NCI-H446 treated with DMSO at 0.1 percent for 48 hours (cell line): ENCODE measurements at regions not wholly inside any gene's neighbourhood (a gene's known extent, or its start where the extent isn't known, plus 50 kb on each side); places are given as distances from the start of the nearest gene placed in this dataset.
"Not testable (repeated sequence)": the region's sequence is repeated elsewhere in the genome, so short reads cannot be mapped to it uniquely, and the experiment has no call there.

Source experiments
- DNase-seq: peaks from one replicate; lab custom pipeline; 2025; lab: John Stamatoyannopoulos, UW

GRCh38 chr3:193905541-193906396 lies 230.2 kb upstream of the HES1 start:
- DNase-seq = no peak

GRCh38 chr3:193906849-193907410 lies 229.0 kb upstream of the HES1 start:
- DNase-seq = no peak

- no peak for DNase-seq
These were observed 227.7 kb upstream of the HES1 start for GRCh38 chr3:193908181-193908744.

GRCh38 chr3:193909387-193909786 lies 226.6 kb upstream of the HES1 start:
- no peak for DNase-seq

GRCh38 chr3:193910310-193910709 lies 225.6 kb upstream of the HES1 start:
- no peak for DNase-seq

- no peak for DNase-seq
These were observed 224.8 kb upstream of the HES1 start for GRCh38 chr3:193910886-193911738.

- DNase-seq = no peak
These were observed 224.1 kb upstream of the HES1 start for GRCh38 chr3:193911784-193912340.

GRCh38 chr3:193912621-193913178 lies 223.2 kb upstream of the HES1 start:
- no peak for DNase-seq

GRCh38 chr3:193914602-193915001 lies 221.3 kb upstream of the HES1 start:
- no peak for DNase-seq

GRCh38 chr3:193915099-193915498 lies 220.8 kb upstream of the HES1 start:
- DNase-seq = no peak

GRCh38 chr3:193915613-193916012 lies 220.3 kb upstream of the HES1 start:
- DNase-seq = no peak

GRCh38 chr3:193917158-193917557 lies 218.8 kb upstream of the HES1 start:
- DNase-seq = no peak

GRCh38 chr3:193921465-193921864 lies 214.5 kb upstream of the HES1 start:
- DNase-seq = no peak

- DNase-seq = no peak
These were observed 213.7 kb upstream of the HES1 start for GRCh38 chr3:193922034-193922774.

GRCh38 chr3:193923958-193924357 lies 212.0 kb upstream of the HES1 start:
- not testable (repeated sequence) for DNase-seq

GRCh38 chr3:193926071-193926470 lies 209.9 kb upstream of the HES1 start:
- not testable (repeated sequence) for DNase-seq

- not testable (repeated sequence) for DNase-seq
These were observed 208.3 kb upstream of the HES1 start for GRCh38 chr3:193927413-193928206.

GRCh38 chr3:193928354-193929209 lies 207.4 kb upstream of the HES1 start:
- no peak for DNase-seq

GRCh38 chr3:193929373-193929772 lies 206.6 kb upstream of the HES1 start:
- no peak for DNase-seq
